ENCODE measurements at regions not wholly inside any gene's neighbourhood (a gene's known extent, or its start where the extent isn't known, plus 50 kb on each side); places are given as distances from the start of the nearest gene placed in this dataset.

- FAIRE-seq: peak; percentile 26
- H4K20me1 ChIP-seq (ENCODE audit: control insufficient read depth, extremely low read depth, insufficient read depth, low read length): no peaks in the 10 kb centered on the region
- dilution Hi-C loops (cut with MboI; ENCODE audit: extremely low pct_ligation_motif_present, low sequenced_read_pairs): no loop called here
Observed at GRCh38 chr5:19342942-19343341, 645.1 kb downstream of the CDH18 start.

GRCh38 chr5:19352120-19352519 lies 635.9 kb downstream of the CDH18 start:
- TF ChIP-seq EZH2 (IDR thresholded peaks at IDR 0.05; ENCODE audit: low read length): no peak
- TF ChIP-seq CTCF (optimal IDR thresholded peaks at IDR 0.05 in 1 of 3, IDR thresholded peaks at IDR 0.05 in 1 of 3, conservative IDR thresholded peaks at IDR 0.05 in 1 of 3; ENCODE audit: extremely low read depth in 1 of 3, insufficient read depth in 2 of 3, low read length in 3 of 3): no peak
- dilution Hi-C loops (cut with MboI; ENCODE audit: extremely low pct_ligation_motif_present, low sequenced_read_pairs): no loop called here
- H3K9ac ChIP-seq (ENCODE audit: control insufficient read depth, extremely low read depth, insufficient read depth, low read length): no peak overlapping the region
- DNase-seq (ENCODE audit: low read depth, low spot score): no peak
- no peaks in the 10 kb centered on the region for H4K20me1 ChIP-seq (ENCODE audit: control insufficient read depth, extremely low read depth, insufficient read depth, low read length)
- H2AFZ ChIP-seq (ENCODE audit: control insufficient read depth, low read length): no peak overlapping the region
- no peak for FAIRE-seq
- no peak overlapping the region for H3K27ac ChIP-seq (ENCODE audit: control insufficient read depth, insufficient read depth, low read length)
- no peaks in the 10 kb centered on the region for H3K36me3 ChIP-seq (ENCODE audit: control insufficient read depth in 2 of 2, extremely low read depth in 1 of 2, insufficient read depth in 2 of 2, low read length in 2 of 2)
- no peaks in the 10 kb centered on the region for H3K4me1 ChIP-seq (ENCODE audit: control insufficient read depth, extremely low read depth, insufficient read depth, low read length)
- H3K4me3 ChIP-seq (ENCODE audit: control insufficient read depth in 2 of 3, extremely low read depth in 1 of 3, insufficient read depth in 2 of 3, low read depth in 1 of 3, low read length in 3 of 3): no peak overlapping the region
- no peaks in the 10 kb centered on the region for H3K79me2 ChIP-seq (ENCODE audit: control insufficient read depth, insufficient read depth, low read length)
- no peaks in the 10 kb centered on the region for H3K9me3 ChIP-seq (ENCODE audit: control insufficient read depth, low read depth, low read length)
- H3K4me2 ChIP-seq (ENCODE audit: control insufficient read depth, extremely low read depth, insufficient read depth, low read depth, low read length): no peak overlapping the region
- H3K27me3 ChIP-seq (ENCODE audit: control insufficient read depth, extremely low read depth, insufficient read depth, low read length): no peaks in the 10 kb centered on the region
- H3K9me1 ChIP-seq (ENCODE audit: control insufficient read depth, extremely low read depth, insufficient read depth, low read length): no peaks in the 10 kb centered on the region

More at GRCh38 chr5:19342942-19343341, 645.1 kb downstream of the CDH18 start:
- no peak overlapping the region for H3K27ac ChIP-seq (ENCODE audit: control insufficient read depth, insufficient read depth, low read length)
- H2AFZ ChIP-seq (ENCODE audit: control insufficient read depth, low read length): no peak overlapping the region
- no peaks in the 10 kb centered on the region for H3K9me3 ChIP-seq (ENCODE audit: control insufficient read depth, low read depth, low read length)
- H3K9ac ChIP-seq (ENCODE audit: control insufficient read depth, extremely low read depth, insufficient read depth, low read length): no peak overlapping the region
- no peak overlapping the region for H3K4me3 ChIP-seq (ENCODE audit: control insufficient read depth in 2 of 3, extremely low read depth in 1 of 3, insufficient read depth in 2 of 3, low read depth in 1 of 3, low read length in 3 of 3)
- TF ChIP-seq EZH2 (IDR thresholded peaks at IDR 0.05; ENCODE audit: low read length) (no peak), CTCF (optimal IDR thresholded peaks at IDR 0.05 in 1 of 3, IDR thresholded peaks at IDR 0.05 in 1 of 3, conservative IDR thresholded peaks at IDR 0.05 in 1 of 3; ENCODE audit: extremely low read depth in 1 of 3, insufficient read depth in 2 of 3, low read length in 3 of 3) (no peak)
- H3K79me2 ChIP-seq (ENCODE audit: control insufficient read depth, insufficient read depth, low read length): no peaks in the 10 kb centered on the region
- no peaks in the 10 kb centered on the region for H3K9me1 ChIP-seq (ENCODE audit: control insufficient read depth, extremely low read depth, insufficient read depth, low read length)
- no peaks in the 10 kb centered on the region for H3K4me1 ChIP-seq (ENCODE audit: control insufficient read depth, extremely low read depth, insufficient read depth, low read length)
- no peaks in the 10 kb centered on the region for H3K27me3 ChIP-seq (ENCODE audit: control insufficient read depth, extremely low read depth, insufficient read depth, low read length)
- DNase-seq (ENCODE audit: low read depth, low spot score): no peak
- no peaks in the 10 kb centered on the region for H3K36me3 ChIP-seq (ENCODE audit: control insufficient read depth in 2 of 2, extremely low read depth in 1 of 2, insufficient read depth in 2 of 2, low read length in 2 of 2)
- no peak overlapping the region for H3K4me2 ChIP-seq (ENCODE audit: control insufficient read depth, extremely low read depth, insufficient read depth, low read depth, low read length)
